ENCODE measurements at regions not wholly inside any gene's neighbourhood (a gene's known extent, or its start where the extent isn't known, plus 50 kb on each side); places are given as distances from the start of the nearest gene placed in this dataset.

DNA sequence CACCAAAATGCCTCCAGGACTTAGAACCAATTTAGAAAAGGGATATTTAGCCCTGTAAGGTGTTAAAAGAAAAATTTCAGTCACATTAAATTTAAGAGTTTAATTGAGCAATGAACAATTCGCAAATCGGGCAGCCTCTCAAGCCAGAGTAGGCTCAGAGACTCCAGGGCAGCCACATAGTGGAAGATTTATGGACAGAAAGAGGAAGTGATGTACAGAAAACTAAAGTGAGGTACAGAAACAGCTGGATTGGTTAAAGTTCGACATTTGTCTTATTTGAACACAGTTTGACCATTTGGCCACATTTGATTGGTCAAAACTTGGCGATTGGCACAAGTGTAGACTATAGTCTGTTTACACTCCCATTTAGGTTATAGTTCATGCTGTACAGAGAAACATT lies 525.9 kb upstream of the ZNF608 start:
- TF ChIP-seq, protein P1, sequence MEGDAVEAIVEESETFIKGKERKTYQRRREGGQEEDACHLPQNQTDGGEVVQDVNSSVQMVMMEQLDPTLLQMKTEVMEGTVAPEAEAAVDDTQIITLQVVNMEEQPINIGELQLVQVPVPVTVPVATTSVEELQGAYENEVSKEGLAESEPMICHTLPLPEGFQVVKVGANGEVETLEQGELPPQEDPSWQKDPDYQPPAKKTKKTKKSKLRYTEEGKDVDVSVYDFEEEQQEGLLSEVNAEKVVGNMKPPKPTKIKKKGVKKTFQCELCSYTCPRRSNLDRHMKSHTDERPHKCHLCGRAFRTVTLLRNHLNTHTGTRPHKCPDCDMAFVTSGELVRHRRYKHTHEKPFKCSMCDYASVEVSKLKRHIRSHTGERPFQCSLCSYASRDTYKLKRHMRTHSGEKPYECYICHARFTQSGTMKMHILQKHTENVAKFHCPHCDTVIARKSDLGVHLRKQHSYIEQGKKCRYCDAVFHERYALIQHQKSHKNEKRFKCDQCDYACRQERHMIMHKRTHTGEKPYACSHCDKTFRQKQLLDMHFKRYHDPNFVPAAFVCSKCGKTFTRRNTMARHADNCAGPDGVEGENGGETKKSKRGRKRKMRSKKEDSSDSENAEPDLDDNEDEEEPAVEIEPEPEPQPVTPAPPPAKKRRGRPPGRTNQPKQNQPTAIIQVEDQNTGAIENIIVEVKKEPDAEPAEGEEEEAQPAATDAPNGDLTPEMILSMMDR (IDR thresholded peaks at IDR 0.05; ENCODE audit: borderline replicate concordance, control extremely low read depth, extremely low read depth, insufficient read depth, missing control alignments): no peak
- DNase-seq (ENCODE audit: low spot score): no peak
- in situ Hi-C loops (cut with MboI; ENCODE audit: low sequenced_read_pairs, unreplicated experiment): no loop called here

DNA sequence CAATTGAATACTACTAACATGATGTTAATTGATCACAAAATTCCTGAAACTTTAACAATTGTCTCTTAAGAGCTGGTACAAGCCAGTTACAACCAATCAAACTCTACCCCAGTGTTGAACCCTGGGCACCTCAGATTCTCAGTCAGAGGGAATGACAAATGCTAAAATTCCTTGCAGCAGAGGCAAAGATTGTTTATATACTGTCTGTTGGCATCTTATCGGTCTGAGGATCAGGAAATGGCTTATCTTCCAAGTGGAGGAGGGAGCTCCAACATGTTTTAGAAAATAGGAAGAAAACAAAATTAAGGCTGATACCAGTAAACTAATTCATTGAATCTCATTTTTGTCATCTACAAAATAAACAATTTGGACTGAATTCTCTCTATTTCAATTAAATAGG lies 527.8 kb upstream of the ZNF608 start:
- no peak for DNase-seq (ENCODE audit: low spot score)
- in situ Hi-C loops (cut with MboI; ENCODE audit: low sequenced_read_pairs, unreplicated experiment): no loop called here
- TF ChIP-seq, protein P1 (IDR thresholded peaks at IDR 0.05; ENCODE audit: borderline replicate concordance, control extremely low read depth, extremely low read depth, insufficient read depth, missing control alignments): no peak

DNA sequence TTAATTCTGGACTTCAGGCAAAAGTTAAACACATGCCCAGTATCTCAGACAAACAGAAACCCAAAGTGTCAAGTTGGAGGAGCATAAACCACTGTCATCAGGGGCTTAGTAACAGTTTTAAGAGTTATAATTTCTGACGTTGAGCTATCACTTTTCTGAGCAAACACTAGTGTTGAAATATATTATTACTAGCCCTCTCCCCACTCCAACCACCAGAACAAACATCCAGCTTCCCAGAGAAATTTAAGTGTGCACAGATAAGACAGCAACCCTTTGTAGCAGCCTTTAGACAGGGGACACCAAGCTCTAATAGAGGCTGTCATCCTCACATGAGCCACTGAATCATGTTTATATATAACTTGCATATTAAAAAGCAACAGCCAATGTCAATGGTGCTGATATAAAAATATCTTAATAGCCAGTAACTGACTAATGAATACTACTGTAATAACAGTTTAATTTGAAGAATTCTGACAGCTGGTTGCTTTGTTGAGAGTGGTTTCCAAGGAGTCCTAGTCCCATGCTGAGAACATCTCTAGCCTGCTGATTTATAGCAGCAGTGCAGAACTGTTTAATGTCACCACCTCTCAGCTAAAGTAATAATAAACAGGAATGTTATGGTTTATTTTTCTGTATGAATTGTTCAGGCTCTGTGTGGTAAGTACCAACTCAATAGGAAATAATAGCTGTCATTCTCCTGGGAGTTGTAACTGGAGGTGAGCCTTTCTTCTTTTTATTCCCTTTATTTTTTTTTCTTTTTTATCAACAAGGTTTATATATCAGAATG lies 528.7 kb upstream of the ZNF608 start:
- TF ChIP-seq, protein P1 (IDR thresholded peaks at IDR 0.05; ENCODE audit: borderline replicate concordance, control extremely low read depth, extremely low read depth, insufficient read depth, missing control alignments): no peak
- in situ Hi-C loops (cut with MboI; ENCODE audit: low sequenced_read_pairs, unreplicated experiment): no loop called here
- DNase-seq (ENCODE audit: low spot score): no peak

DNA sequence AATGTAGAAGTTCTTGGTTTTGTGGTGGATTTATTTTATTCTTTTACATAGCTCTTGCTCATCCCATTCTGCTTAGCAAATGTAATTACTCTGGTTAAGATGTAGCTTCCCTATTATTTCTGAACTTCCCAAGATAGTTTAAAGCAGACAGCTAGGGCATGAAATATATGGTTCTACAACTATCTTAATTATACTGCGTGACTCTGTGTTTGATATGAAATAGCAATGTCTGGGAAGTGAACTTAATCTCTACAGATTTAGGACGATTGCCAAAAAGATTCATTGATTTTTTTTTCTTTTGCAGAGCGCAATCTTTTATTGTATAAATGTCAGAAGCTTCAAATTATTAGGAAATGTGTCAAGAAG lies 529.3 kb upstream of the ZNF608 start:
- in situ Hi-C loops (cut with MboI; ENCODE audit: low sequenced_read_pairs, unreplicated experiment): no loop called here
- TF ChIP-seq, protein P1 (IDR thresholded peaks at IDR 0.05; ENCODE audit: borderline replicate concordance, control extremely low read depth, extremely low read depth, insufficient read depth, missing control alignments): no peak
- no peak for DNase-seq (ENCODE audit: low spot score)

DNA sequence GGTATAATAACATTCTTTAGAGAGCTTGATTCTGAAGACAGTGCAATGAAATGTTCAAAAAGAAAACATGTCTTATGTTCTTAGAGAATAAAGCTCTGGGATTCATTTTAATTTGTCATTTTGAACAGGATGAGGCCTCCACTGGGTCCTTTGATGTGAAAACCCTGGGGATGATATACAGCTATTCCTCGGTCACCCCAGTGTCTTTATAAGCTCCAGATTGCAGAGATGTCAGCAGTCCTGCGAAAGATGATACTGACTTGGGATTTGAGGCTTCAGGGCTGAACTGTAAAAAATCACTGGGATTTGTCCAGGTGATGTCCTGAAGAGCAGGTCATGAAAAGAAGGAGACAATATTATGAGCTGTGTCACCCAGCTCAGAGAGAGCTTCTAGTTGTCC lies 529.7 kb upstream of the ZNF608 start:
- TF ChIP-seq, protein P1 (IDR thresholded peaks at IDR 0.05; ENCODE audit: borderline replicate concordance, control extremely low read depth, extremely low read depth, insufficient read depth, missing control alignments): no peak
- no peak for DNase-seq (ENCODE audit: low spot score)
- in situ Hi-C loops (cut with MboI; ENCODE audit: low sequenced_read_pairs, unreplicated experiment): no loop called here

DNA sequence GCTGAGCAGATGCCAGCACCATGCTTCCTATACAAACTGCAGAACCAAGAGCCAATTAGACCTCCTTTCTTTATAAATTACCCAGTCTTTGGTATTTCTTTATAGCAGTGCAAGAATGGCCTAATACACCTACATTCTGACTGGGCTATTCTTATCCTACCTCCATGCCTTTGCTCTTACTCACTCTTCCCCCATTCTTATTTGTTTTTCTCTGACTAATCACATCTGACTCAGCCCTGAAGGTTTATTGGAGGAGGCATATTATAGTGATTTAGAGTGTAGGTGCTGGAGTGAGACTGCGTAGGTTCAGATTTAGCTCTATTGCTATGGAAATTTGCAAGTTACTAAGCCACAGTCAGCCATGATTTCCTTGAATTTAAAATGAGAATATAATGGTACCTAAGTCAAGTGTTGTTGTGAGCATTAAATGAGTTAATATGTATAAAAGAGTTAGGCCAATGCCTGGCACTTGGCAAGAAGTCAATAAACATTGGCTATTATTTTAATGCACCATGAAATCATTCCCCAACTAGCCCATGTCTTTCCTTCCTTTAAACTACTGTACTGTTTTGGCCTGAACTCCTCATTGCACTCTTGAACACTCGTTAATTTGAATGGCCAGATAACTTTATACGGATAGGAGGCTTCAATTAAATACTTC lies 531.2 kb upstream of the ZNF608 start:
- in situ Hi-C loops (cut with MboI; ENCODE audit: low sequenced_read_pairs, unreplicated experiment): no loop called here
- TF ChIP-seq, protein P1 (IDR thresholded peaks at IDR 0.05; ENCODE audit: borderline replicate concordance, control extremely low read depth, extremely low read depth, insufficient read depth, missing control alignments): no peak
- DNase-seq (ENCODE audit: low spot score): no peak

Data from GM13976 (cell line).